Lung (tissue), 11 donors: ENCODE measurements at regions not wholly inside any gene's neighbourhood (a gene's known extent, or its start where the extent isn't known, plus 50 kb on each side); places are given as distances from the start of the nearest gene placed in this dataset.

Experiments
- ATAC-seq: fragments of 200-7000 bp; cut with Tn5 transposase; one replicate; pipeline ENCODE4 v1.9.1; 2020; ENCODE audit warnings: moderate number of reproducible peaks; ENCODE audit not compliant: insufficient read depth, low FRiP score
- DNase-seq, 3 donors: peaks; one replicate each; pipeline ENCODE4 v3.0.0-alpha.2; 2013 to 2017
- H3K27ac ChIP-seq, 2 donors: one replicate each; pipeline ENCODE4 v1.5.1; 2013; ENCODE audit warnings: mild to moderate bottlenecking in 2 of 2, moderate library complexity in 2 of 2, control low read depth in 1 of 2, inconsistent platforms in 1 of 2, low read depth in 1 of 2, low read length in 1 of 2
- H3K27me3 ChIP-seq, 3 donors: one replicate each; pipeline ENCODE4 v1.5.1; 2013; ENCODE audit warnings: low read length in 2 of 3; ENCODE audit not compliant: control insufficient read depth in 3 of 3, insufficient read depth in 3 of 3
- H3K36me3 ChIP-seq, 4 donors: one replicate each; pipeline ENCODE4 v1.5.1; 2013; ENCODE audit warnings: low read length in 4 of 4, mild to moderate bottlenecking in 1 of 4, moderate library complexity in 1 of 4; ENCODE audit not compliant: control insufficient read depth in 4 of 4, insufficient read depth in 4 of 4
- H3K4me1 ChIP-seq, 5 donors: one replicate each; pipeline ENCODE4 v1.5.1; 2013; ENCODE audit warnings: low read length in 5 of 5, mild to moderate bottlenecking in 2 of 5, moderate library complexity in 1 of 5; ENCODE audit not compliant: control insufficient read depth in 5 of 5, insufficient read depth in 5 of 5
- H3K4me3 ChIP-seq: one replicate; pipeline ENCODE4 v1.5.1; 2013; ENCODE audit warnings: mild to moderate bottlenecking, control low read depth, moderate library complexity
- H3K9ac ChIP-seq, 2 donors: one replicate each; pipeline ENCODE4 v1.5.1; 2013; ENCODE audit warnings: low read length in 2 of 2, control low read depth in 1 of 2; ENCODE audit not compliant: insufficient read depth in 1 of 2
- H3K9me3 ChIP-seq, 4 donors: one replicate each; pipeline ENCODE4 v1.5.1; 2013; ENCODE audit warnings: low read length in 3 of 4, mild to moderate bottlenecking in 1 of 4, moderate library complexity in 1 of 4; ENCODE audit not compliant: control insufficient read depth in 4 of 4, insufficient read depth in 3 of 4
- WGBS, 2 donors: extraction: QIAGEN DNeasy Blood & Tissue Kit; methylation state at CpG; one replicate each; pipeline ENCODE4 v1.1.7; 2013; 5-methylcytosine and 5-hydroxymethylcytosine counted together
- TF ChIP-seq, protein P1 (sequence below): IDR thresholded peaks from 2 replicates; pipeline ENCODE4 v1.5.1; 2012; ENCODE audit warnings: mild to moderate bottlenecking; ENCODE audit errors: control extremely low read depth, extremely low read depth
- donor health status: control.
- donor health status: control.
- donor health status: Bipolar disorder and iron deficiency.
- donor health status: healthy.
- donor health status: DM: yes; HTN: yes; CAD: no.

DNA sequence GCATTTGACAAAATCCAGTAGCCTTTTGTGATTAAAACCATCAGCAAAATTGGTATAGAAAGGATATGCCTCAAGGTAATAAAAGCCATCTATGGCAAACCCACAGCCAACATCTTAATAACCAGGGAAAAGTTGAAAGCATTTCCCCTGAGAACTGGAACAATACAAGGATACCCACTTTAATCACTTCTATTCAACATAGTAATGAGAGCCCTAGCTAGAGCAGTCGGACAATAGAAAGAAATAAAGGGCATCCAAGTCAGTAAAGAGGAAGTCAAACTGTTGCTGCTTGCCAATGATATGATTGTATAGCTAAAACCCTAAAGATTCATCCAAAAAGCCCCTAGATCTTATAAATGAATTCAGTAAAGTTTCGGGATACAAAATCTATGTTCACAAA is 1510.3 kb downstream of the PCDH9 start:
- Histone ChIP-seq H3K27me3 (no peaks in the 10 kb centered on the region), H3K27ac (no peak overlapping the region), H3K4me1 (peaks cover 0 to 6% (median 0%) of the 10 kb centered on the region in 5 donors), H3K4me3 (no peak overlapping the region), H3K9ac (no peak overlapping the region), H3K9me3 (no peaks in the 10 kb centered on the region), H3K36me3 (no peaks in the 10 kb centered on the region)
- no peak for ATAC-seq
- 67 to 68% methylated on average over 2 of the region's 2 CpGs for WGBS, 2 donors
- no peak for DNase-seq
- TF ChIP-seq, protein P1, sequence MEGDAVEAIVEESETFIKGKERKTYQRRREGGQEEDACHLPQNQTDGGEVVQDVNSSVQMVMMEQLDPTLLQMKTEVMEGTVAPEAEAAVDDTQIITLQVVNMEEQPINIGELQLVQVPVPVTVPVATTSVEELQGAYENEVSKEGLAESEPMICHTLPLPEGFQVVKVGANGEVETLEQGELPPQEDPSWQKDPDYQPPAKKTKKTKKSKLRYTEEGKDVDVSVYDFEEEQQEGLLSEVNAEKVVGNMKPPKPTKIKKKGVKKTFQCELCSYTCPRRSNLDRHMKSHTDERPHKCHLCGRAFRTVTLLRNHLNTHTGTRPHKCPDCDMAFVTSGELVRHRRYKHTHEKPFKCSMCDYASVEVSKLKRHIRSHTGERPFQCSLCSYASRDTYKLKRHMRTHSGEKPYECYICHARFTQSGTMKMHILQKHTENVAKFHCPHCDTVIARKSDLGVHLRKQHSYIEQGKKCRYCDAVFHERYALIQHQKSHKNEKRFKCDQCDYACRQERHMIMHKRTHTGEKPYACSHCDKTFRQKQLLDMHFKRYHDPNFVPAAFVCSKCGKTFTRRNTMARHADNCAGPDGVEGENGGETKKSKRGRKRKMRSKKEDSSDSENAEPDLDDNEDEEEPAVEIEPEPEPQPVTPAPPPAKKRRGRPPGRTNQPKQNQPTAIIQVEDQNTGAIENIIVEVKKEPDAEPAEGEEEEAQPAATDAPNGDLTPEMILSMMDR, result no peak

DNA sequence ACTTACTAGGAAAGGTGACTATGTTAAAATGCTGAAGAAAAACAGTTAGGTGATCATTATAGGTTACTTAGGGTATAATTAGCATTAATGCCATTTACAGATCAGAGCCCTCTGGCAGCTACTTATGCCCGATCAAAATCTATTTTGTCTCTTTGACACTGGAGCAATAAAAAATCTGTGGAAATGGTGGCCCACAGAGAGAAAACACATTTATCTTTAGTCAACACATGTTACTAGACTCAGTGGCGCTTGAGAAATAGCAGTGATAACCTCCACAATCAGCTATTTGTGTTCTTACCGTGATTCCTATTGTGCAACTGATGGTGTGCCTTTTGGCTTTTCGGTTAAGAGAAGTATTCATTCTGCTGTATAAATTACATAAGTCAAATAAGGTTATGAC is 1519.6 kb downstream of the PCDH9 start:
- H3K9me3 ChIP-seq, result no peaks in the 10 kb centered on the region
- H3K27ac ChIP-seq, result no peak overlapping the region
- no peaks in the 10 kb centered on the region for H3K36me3 ChIP-seq
- no peak overlapping the region for H3K9ac ChIP-seq
- TF ChIP-seq, protein P1, result no peak
- no peaks in the 10 kb centered on the region for H3K27me3 ChIP-seq
- ATAC-seq, result no peak
- 73 to 84% methylated on average over 4 of the region's 4 CpGs for WGBS, 2 donors
- DNase-seq, result no peak
- no peak overlapping the region for H3K4me3 ChIP-seq
- H3K4me1 ChIP-seq, result no peaks in the 10 kb centered on the region

DNA sequence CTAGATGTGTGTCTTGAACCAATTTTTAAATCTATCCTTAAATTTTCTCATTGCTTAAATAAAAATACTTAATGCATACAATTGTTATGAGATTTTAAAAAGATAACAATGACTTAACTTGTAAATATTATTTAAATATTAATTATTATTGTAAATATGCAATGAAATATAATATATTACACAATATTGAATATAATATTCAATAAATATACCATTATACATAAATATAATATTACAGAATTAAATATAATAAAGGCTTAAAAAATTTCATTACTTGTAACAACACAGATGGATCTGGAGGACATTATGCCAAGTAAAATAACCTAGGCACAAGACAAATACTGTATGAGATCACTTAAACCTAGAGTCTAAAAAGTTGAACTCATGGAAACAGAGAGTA is 1532.3 kb downstream of the PCDH9 start:
- TF ChIP-seq, protein P1, result no peak

DNA sequence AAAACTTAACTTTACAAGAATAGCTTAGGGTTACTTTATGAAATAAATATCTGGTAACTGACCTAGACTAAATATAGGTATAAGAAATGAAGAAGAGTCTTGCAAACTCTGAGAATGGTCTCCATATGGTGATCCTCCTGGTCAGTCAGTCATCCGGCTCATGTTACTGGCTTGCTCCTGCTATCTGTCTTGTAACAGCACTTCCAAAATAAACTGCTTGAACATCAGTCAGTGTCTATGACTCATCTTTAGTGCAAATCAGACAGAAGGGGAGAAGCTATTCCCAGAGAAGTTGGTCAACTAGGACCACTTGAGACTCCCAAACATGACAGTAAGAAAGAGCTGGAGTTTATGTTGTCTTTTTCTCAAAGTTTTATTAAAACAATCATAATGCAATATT is 1550.9 kb downstream of the PCDH9 start:
- TF ChIP-seq, protein P1, result no peak
- Histone ChIP-seq H3K27ac (no peak overlapping the region), H3K9ac (no peak overlapping the region), H3K9me3 (peaks cover 0 to 3% (median 0%) of the 10 kb centered on the region in 4 donors), H3K27me3 (no peaks in the 10 kb centered on the region), H3K4me1 (no peaks in the 10 kb centered on the region), H3K4me3 (no peak overlapping the region), H3K36me3 (no peaks in the 10 kb centered on the region)
- no peak for DNase-seq
- no peak for ATAC-seq
- WGBS, 2 donors, result 74 to 90% methylated on average over 1 of the region's 1 CpG

More for the DNA sequence above, 1532.3 kb downstream of the PCDH9 start:
- H3K36me3 ChIP-seq, result no peaks in the 10 kb centered on the region
- H3K9ac ChIP-seq, result no peak overlapping the region
- no peak overlapping the region for H3K27ac ChIP-seq
- H3K4me3 ChIP-seq, result no peak overlapping the region
- ATAC-seq (no peak), DNase-seq (no peak)
- no peaks in the 10 kb centered on the region for H3K4me1 ChIP-seq
- no peaks in the 10 kb centered on the region for H3K27me3 ChIP-seq
- H3K9me3 ChIP-seq, result no peaks in the 10 kb centered on the region
